ENCODE measurements at regions not wholly inside any gene's neighbourhood (a gene's known extent, or its start where the extent isn't known, plus 50 kb on each side); places are given as distances from the start of the nearest gene placed in this dataset.

GRCh38 chr1:242828828-242829227, 304.3 kb upstream of the PLD5 start:
- no peaks in the 10 kb centered on the region for H3K9me3 ChIP-seq (ENCODE audit: insufficient read depth, low read length)
- H3K9ac ChIP-seq (ENCODE audit: low read length) = no peak overlapping the region
- H3K4me2 ChIP-seq (ENCODE audit: low read depth, low read length, poor library complexity, severe bottlenecking) = no peak overlapping the region
- no peak overlapping the region for H3K27ac ChIP-seq (ENCODE audit: low read depth, low read length)
- TF ChIP-seq EZH2phosphoT487 (conservative IDR thresholded peaks at IDR 0.05; ENCODE audit: low read length) = no peak
- TF ChIP-seq CTCF (IDR thresholded peaks at IDR 0.05; ENCODE audit: insufficient read depth, low read length, poor library complexity, severe bottlenecking) = no peak
- no peaks in the 10 kb centered on the region for H3K36me3 ChIP-seq (ENCODE audit: low read length)
- H3F3A ChIP-seq (ENCODE audit: insufficient read depth) = no peaks in the 10 kb centered on the region
- H4K20me1 ChIP-seq (ENCODE audit: low read depth, low read length) = no peaks in the 10 kb centered on the region
- H3K79me2 ChIP-seq (ENCODE audit: insufficient read depth, low read length) = no peaks in the 10 kb centered on the region
- no peaks in the 10 kb centered on the region for H3K27me3 ChIP-seq (ENCODE audit: low read length)
- H2AFZ ChIP-seq (ENCODE audit: low read depth, low read length, severe bottlenecking) = no peak overlapping the region
- no peak overlapping the region for H3K4me3 ChIP-seq (ENCODE audit: insufficient read depth, low read length, poor library complexity, severe bottlenecking)
- H3K9me2 ChIP-seq (replicated peaks; ENCODE audit: insufficient read depth, low read length) = no peaks in the 10 kb centered on the region

GRCh38 chr1:242828199-242828598, 303.7 kb upstream of the PLD5 start:
- no peak overlapping the region for H3K4me3 ChIP-seq (ENCODE audit: insufficient read depth, low read length, poor library complexity, severe bottlenecking)
- no peak overlapping the region for H3K27ac ChIP-seq (ENCODE audit: low read depth, low read length)
- no peaks in the 10 kb centered on the region for H3K9me3 ChIP-seq (ENCODE audit: insufficient read depth, low read length)
- H3K9me2 ChIP-seq (replicated peaks; ENCODE audit: insufficient read depth, low read length) = no peaks in the 10 kb centered on the region
- H3K4me2 ChIP-seq (ENCODE audit: low read depth, low read length, poor library complexity, severe bottlenecking) = no peak overlapping the region
- H3F3A ChIP-seq (ENCODE audit: insufficient read depth) = no peaks in the 10 kb centered on the region
- TF ChIP-seq EZH2phosphoT487 (conservative IDR thresholded peaks at IDR 0.05; ENCODE audit: low read length) = no peak
- no peak for TF ChIP-seq CTCF (IDR thresholded peaks at IDR 0.05; ENCODE audit: insufficient read depth, low read length, poor library complexity, severe bottlenecking)
- no peaks in the 10 kb centered on the region for H4K20me1 ChIP-seq (ENCODE audit: low read depth, low read length)
- no peak overlapping the region for H2AFZ ChIP-seq (ENCODE audit: low read depth, low read length, severe bottlenecking)
- H3K36me3 ChIP-seq (ENCODE audit: low read length) = no peaks in the 10 kb centered on the region
- no peaks in the 10 kb centered on the region for H3K79me2 ChIP-seq (ENCODE audit: insufficient read depth, low read length)
- H3K27me3 ChIP-seq (ENCODE audit: low read length) = no peaks in the 10 kb centered on the region
- H3K9ac ChIP-seq (ENCODE audit: low read length) = no peak overlapping the region

GRCh38 chr1:242827538-242827937, 303.0 kb upstream of the PLD5 start:
- Histone ChIP-seq H3K79me2 (ENCODE audit: insufficient read depth, low read length) (no peaks in the 10 kb centered on the region), H3K9ac (ENCODE audit: low read length) (no peak overlapping the region), H3K4me3 (ENCODE audit: insufficient read depth, low read length, poor library complexity, severe bottlenecking) (no peak overlapping the region), H3K9me3 (ENCODE audit: insufficient read depth, low read length) (no peaks in the 10 kb centered on the region), H3K27ac (ENCODE audit: low read depth, low read length) (no peak overlapping the region), H4K20me1 (ENCODE audit: low read depth, low read length) (no peaks in the 10 kb centered on the region), H3K27me3 (ENCODE audit: low read length) (no peaks in the 10 kb centered on the region), H3K9me2 (replicated peaks; ENCODE audit: insufficient read depth, low read length) (no peaks in the 10 kb centered on the region), H3K4me2 (ENCODE audit: low read depth, low read length, poor library complexity, severe bottlenecking) (no peak overlapping the region), H3F3A (ENCODE audit: insufficient read depth) (no peaks in the 10 kb centered on the region), H2AFZ (ENCODE audit: low read depth, low read length, severe bottlenecking) (no peak overlapping the region), H3K36me3 (ENCODE audit: low read length) (no peaks in the 10 kb centered on the region)
- TF ChIP-seq EZH2phosphoT487 (conservative IDR thresholded peaks at IDR 0.05; ENCODE audit: low read length) (no peak), CTCF (IDR thresholded peaks at IDR 0.05; ENCODE audit: insufficient read depth, low read length, poor library complexity, severe bottlenecking) (no peak)

All from SU-DHL-6 (cell line).